LoVo (cell line): ENCODE measurements at regions not wholly inside any gene's neighbourhood (a gene's known extent, or its start where the extent isn't known, plus 50 kb on each side); places are given as distances from the start of the nearest gene placed in this dataset.

Experiments
- DNase-seq: peaks from one replicate; pipeline ENCODE4 v3.0.0-alpha.2; 2016; ENCODE audit warnings: low spot score

GRCh38 chr5:1934056-1934394, 51.3 kb upstream of the IRX4 start:
- no peak for DNase-seq

GRCh38 chr5:1933364-1934055, 50.8 kb upstream of the IRX4 start:
- no peak for DNase-seq
